SK-N-SH treated with all-trans-retinoic acid at 6 μM for 48 hours (cell line): ENCODE measurements at regions not wholly inside any gene's neighbourhood (a gene's known extent, or its start where the extent isn't known, plus 50 kb on each side); places are given as distances from the start of the nearest gene placed in this dataset.

Experiments
- ATAC-seq: fragments of 200-7000 bp; cut with Tn5 transposase; 3 replicates; pipeline ENCODE4 v1.9.1; 2020; ENCODE audit warnings: mild to moderate bottlenecking, moderate library complexity
- ARNTL ChIP-seq: fragments of 450-650 bp; formaldehyde crosslinking; IDR thresholded peaks from 2 replicates; pipeline ENCODE4 v1.5.0; 2020; ENCODE audit warnings: low read depth, mild to moderate bottlenecking, moderate library complexity, borderline replicate concordance
- BACH2 ChIP-seq: fragments of 250-450 bp; sonication (Bioruptor Pico); IDR thresholded peaks from 2 replicates; pipeline ENCODE4 v1.9.0; 2021; ENCODE audit warnings: mild to moderate bottlenecking, borderline replicate concordance
- CSDC2 ChIP-seq: fragments of 250-450 bp; sonication (Bioruptor Pico); IDR thresholded peaks from 2 replicates; pipeline ENCODE4 v1.5.0; 2020; ENCODE audit warnings: mild to moderate bottlenecking, moderate library complexity
- ESRRG ChIP-seq: fragments of 250-450 bp; sonication (Bioruptor Pico); IDR thresholded peaks from 2 replicates; pipeline ENCODE4 v1.6.1; 2021; ENCODE audit warnings: mild to moderate bottlenecking
- ISL1 ChIP-seq: fragments of 250-450 bp; sonication (Bioruptor Pico); IDR thresholded peaks from 2 replicates; pipeline ENCODE4 v2.1.2; 2022; ENCODE audit warnings: mild to moderate bottlenecking, moderate library complexity
- PATZ1 ChIP-seq: fragments of 250-450 bp; sonication (Bioruptor Pico); IDR thresholded peaks from 2 replicates; pipeline ENCODE4 v1.8.0; 2020; ENCODE audit warnings: mild to moderate bottlenecking, moderate library complexity, borderline replicate concordance
- POU6F1 ChIP-seq: fragments of 250-450 bp; sonication (Bioruptor Pico); IDR thresholded peaks from 2 replicates; pipeline ENCODE4 v1.8.0; 2021; ENCODE audit warnings: low read depth, mild to moderate bottlenecking, moderate library complexity, borderline replicate concordance
- RARB ChIP-seq: fragments of 250-450 bp; sonication (Bioruptor Pico); IDR thresholded peaks from 2 replicates; pipeline ENCODE4 v1.8.0; 2021; ENCODE audit warnings: mild to moderate bottlenecking, moderate library complexity
- TCF4 ChIP-seq: fragments of 250-450 bp; sonication (Bioruptor Pico); IDR thresholded peaks from 2 replicates; pipeline ENCODE4 v1.8.0; 2021; ENCODE audit warnings: mild to moderate bottlenecking, moderate library complexity, borderline replicate concordance
- TOX ChIP-seq: fragments of 250-450 bp; sonication (Bioruptor Pico); IDR thresholded peaks from 2 replicates; pipeline ENCODE4 v1.8.0; 2021; ENCODE audit warnings: mild to moderate bottlenecking, moderate library complexity, borderline replicate concordance
- TSHZ2 ChIP-seq: fragments of 250-450 bp; sonication (Bioruptor Pico); IDR thresholded peaks from 2 replicates; pipeline ENCODE4 v1.5.0; 2020; ENCODE audit warnings: mild to moderate bottlenecking, moderate library complexity
- ZC3H10 ChIP-seq: fragments of 250-450 bp; sonication (Bioruptor Pico); IDR thresholded peaks from 2 replicates; pipeline ENCODE4 v1.5.1; 2021; ENCODE audit warnings: mild to moderate bottlenecking, moderate library complexity
- ZFP30 ChIP-seq: fragments of 450-650 bp; formaldehyde crosslinking; IDR thresholded peaks from 2 replicates; pipeline ENCODE4 v1.5.0; 2022; ENCODE audit warnings: mild to moderate bottlenecking, moderate library complexity
- ZNF565 ChIP-seq: fragments of 450-650 bp; formaldehyde crosslinking; conservative IDR thresholded peaks from 2 replicates; pipeline ENCODE4 v1.5.0; 2020; ENCODE audit warnings: low read depth, mild to moderate bottlenecking, moderate library complexity
- ZNF70 ChIP-seq: fragments of 450-650 bp; formaldehyde crosslinking; IDR thresholded peaks from 2 replicates; pipeline ENCODE4 v1.5.0; 2020; ENCODE audit warnings: mild to moderate bottlenecking, moderate library complexity
- ZNF8 ChIP-seq: fragments of 450-650 bp; formaldehyde crosslinking; IDR thresholded peaks from 2 replicates; pipeline ENCODE4 v1.5.0; 2020; ENCODE audit warnings: mild to moderate bottlenecking, moderate library complexity

- ATAC-seq = no peak
- no peak for TF ChIP-seq PATZ1 (CRISPR knock-in tag)
- TF ChIP-seq ESRRG (CRISPR knock-in tag) = no peak
- TF ChIP-seq ZNF8 (CRISPR knock-in tag) = no peak
- TF ChIP-seq POU6F1 (CRISPR knock-in tag) = no peak
- TF ChIP-seq ISL1 = no peak
- no peak for TF ChIP-seq TCF4 (CRISPR knock-in tag)
- no peak for TF ChIP-seq ZNF565 (CRISPR knock-in tag)
- TF ChIP-seq BACH2 (CRISPR knock-in tag) = no peak
- TF ChIP-seq CSDC2 = no peak
- no peak for TF ChIP-seq ZC3H10 (CRISPR knock-in tag)
- no peak for TF ChIP-seq RARB (CRISPR knock-in tag)
- TF ChIP-seq TSHZ2 (CRISPR knock-in tag) = no peak
- no peak for TF ChIP-seq TOX (CRISPR knock-in tag)
These were observed 736.8 kb downstream of the RFPL4B start for GRCh38 chr6:113083947-113084346.

GRCh38 chr6:113089056-113089455 lies 741.9 kb downstream of the RFPL4B start:
- no peak for ATAC-seq
- no peak for TF ChIP-seq ISL1
- no peak for TF ChIP-seq TSHZ2 (CRISPR knock-in tag)
- TF ChIP-seq ZNF8 (CRISPR knock-in tag) = no peak
- no peak for TF ChIP-seq POU6F1 (CRISPR knock-in tag)

- ATAC-seq = no peak
- TF ChIP-seq TSHZ2 (CRISPR knock-in tag) (no peak), ZC3H10 (CRISPR knock-in tag) (no peak), ARNTL (CRISPR knock-in tag) (no peak), PATZ1 (CRISPR knock-in tag) (no peak), ZFP30 (CRISPR knock-in tag) (no peak), ZNF70 (CRISPR knock-in tag) (no peak), ESRRG (CRISPR knock-in tag) (no peak), ZNF8 (CRISPR knock-in tag) (no peak)
These were observed 745.7 kb downstream of the RFPL4B start for GRCh38 chr6:113092795-113093194.
